GM10248 (cell line): ENCODE measurements at regions not wholly inside any gene's neighbourhood (a gene's known extent, or its start where the extent isn't known, plus 50 kb on each side); places are given as distances from the start of the nearest gene placed in this dataset.
A peak's percentile ranks its signal among the peaks of the same experiment; 100 is the strongest.

Experiments used
- CTCF ChIA-PET: fragments of 300-600 bp; sonication (Branson Sonifier 250); formaldehyde crosslinking; extraction: SDS; loops from one replicate; lab custom pipeline; 2021; ENCODE audit warnings: antibody characterized with exemption; lab: Yijun Ruan, JAX
- POLR2A ChIA-PET: fragments of 350-650 bp; sonication (Branson Sonifier 250); formaldehyde crosslinking; extraction: SDS; loops from one replicate; lab custom pipeline; 2020; ENCODE audit warnings: antibody characterized with exemption; lab: Yijun Ruan, JAX
- DNase-seq: peaks from one replicate; pipeline ENCODE4 v3.0.0; 2012; ENCODE audit errors: extremely low spot score
- TF ChIP-seq, protein P1 (sequence below): IDR thresholded peaks from 2 replicates; pipeline ENCODE4 v1.5.1; 2012; ENCODE audit warnings: mild to moderate bottlenecking, low read depth; ENCODE audit errors: extremely low read depth, missing control alignments, control extremely low read depth

- POLR2A ChIA-PET = no interaction called here
- CTCF ChIA-PET = no interaction called here
- no peak for DNase-seq
- TF ChIP-seq, protein P1, sequence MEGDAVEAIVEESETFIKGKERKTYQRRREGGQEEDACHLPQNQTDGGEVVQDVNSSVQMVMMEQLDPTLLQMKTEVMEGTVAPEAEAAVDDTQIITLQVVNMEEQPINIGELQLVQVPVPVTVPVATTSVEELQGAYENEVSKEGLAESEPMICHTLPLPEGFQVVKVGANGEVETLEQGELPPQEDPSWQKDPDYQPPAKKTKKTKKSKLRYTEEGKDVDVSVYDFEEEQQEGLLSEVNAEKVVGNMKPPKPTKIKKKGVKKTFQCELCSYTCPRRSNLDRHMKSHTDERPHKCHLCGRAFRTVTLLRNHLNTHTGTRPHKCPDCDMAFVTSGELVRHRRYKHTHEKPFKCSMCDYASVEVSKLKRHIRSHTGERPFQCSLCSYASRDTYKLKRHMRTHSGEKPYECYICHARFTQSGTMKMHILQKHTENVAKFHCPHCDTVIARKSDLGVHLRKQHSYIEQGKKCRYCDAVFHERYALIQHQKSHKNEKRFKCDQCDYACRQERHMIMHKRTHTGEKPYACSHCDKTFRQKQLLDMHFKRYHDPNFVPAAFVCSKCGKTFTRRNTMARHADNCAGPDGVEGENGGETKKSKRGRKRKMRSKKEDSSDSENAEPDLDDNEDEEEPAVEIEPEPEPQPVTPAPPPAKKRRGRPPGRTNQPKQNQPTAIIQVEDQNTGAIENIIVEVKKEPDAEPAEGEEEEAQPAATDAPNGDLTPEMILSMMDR = no peak
Measured at GRCh38 chr2:111698089-111698488, 185.9 kb downstream of the ANAPC1 start.

DNA sequence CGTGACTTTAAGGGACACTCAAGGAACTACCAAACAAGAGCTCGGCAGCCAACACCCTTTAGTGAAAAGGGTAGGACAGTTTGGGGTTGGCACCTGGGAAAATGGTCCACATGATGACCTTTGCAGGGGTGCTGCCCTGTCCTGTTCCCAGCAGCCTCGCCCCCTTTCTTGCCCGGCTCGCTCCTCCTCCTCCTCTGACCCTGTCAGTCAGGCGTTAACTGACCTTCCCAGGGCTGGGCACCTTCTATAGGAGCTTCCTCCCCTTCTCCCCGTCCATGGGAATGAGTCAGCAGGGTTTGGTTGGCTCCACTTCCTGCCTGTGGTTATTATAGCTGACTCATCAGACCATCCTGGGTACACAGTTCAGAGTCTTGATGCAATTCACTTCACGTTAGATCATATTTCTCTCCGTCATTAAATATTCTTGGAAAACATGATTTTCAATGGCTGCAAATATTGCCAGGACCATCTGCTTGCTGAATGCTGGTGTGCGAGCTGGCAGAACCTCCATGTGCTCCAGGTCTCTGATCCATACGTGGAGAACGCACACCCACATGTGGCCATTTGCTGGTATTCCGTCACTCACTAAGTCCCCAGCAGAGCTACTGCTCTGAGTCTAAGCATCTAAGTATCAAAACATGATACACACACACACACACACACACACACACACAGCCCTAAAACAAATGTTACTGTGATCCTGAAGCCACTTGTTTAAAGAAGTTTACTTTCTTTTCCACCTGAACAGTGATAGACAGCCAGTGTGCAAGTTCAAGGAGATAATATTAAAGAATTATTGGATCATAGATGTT, 185.0 kb downstream of the ANAPC1 start:
- TF ChIP-seq, protein P1 = peak; percentile 14
- no peak for DNase-seq
- ChIA-PET CTCF (interaction anchor here (1.6 kb wide), 1 partner anchor 12 kb away, joined by 5 read pairs; no protein-coding TSS in a partner anchor), POLR2A (no interaction called here)

GRCh38 chr2:111701266-111701665, 182.7 kb downstream of the ANAPC1 start:
- POLR2A ChIA-PET = no interaction called here
- DNase-seq = no peak
- CTCF ChIA-PET = interaction anchor here (1.1 to 1.9 kb wide), 2 partner anchors 10 kb away, joined by 3 to 15 read pairs; no protein-coding TSS in a partner anchor

GRCh38 chr2:111701798-111702118, 182.2 kb downstream of the ANAPC1 start:
- DNase-seq = no peak
- CTCF ChIA-PET = interaction anchor here (0.6 to 1.9 kb wide), 2 partner anchors 11 to 512 kb away, joined by 3 to 15 read pairs; no protein-coding TSS in a partner anchor
- POLR2A ChIA-PET = no interaction called here
- TF ChIP-seq, protein P1 = no peak

More at GRCh38 chr2:111701266-111701665, 182.7 kb downstream of the ANAPC1 start:
- TF ChIP-seq, protein P1 = no peak

- CTCF ChIA-PET = interaction anchor here (0.6 to 1.7 kb wide), 4 partner anchors 11 to 512 kb away, joined by 3 to 10 read pairs (median 3); no protein-coding TSS in a partner anchor
- POLR2A ChIA-PET = no interaction called here
- DNase-seq = peak; percentile 68
- TF ChIP-seq, protein P1 = peak; percentile 44
Measured at GRCh38 chr2:111702119-111702803, 181.7 kb downstream of the ANAPC1 start.

DNA sequence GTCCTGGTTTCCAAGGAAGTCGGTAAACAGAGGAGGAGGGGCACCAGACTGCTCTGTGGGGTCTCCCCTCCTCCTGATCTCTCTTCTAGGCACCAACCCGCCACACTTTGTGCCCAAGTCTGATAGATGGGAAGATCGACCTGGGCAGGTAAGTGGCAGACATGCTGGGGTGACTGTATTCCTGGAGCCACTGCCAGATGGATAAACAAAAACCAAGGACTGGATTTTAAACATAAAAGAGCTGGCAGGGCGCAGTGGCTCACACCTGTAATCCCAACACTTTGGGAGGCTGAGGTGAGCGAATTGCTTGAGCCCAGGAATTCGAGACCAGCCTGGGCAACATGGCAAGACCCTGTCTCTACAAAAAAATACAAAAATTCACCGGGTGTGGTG, 181.2 kb downstream of the ANAPC1 start:
- TF ChIP-seq, protein P1 = no peak
- ChIA-PET POLR2A (no interaction called here), CTCF (interaction anchor here (0.9 to 1.7 kb wide), 4 partner anchors 11 to 63 kb away, joined by 3 to 10 read pairs (median 3); no protein-coding TSS in a partner anchor)
- no peak for DNase-seq
